HL-60 (cell line): ENCODE measurements at regions not wholly inside any gene's neighbourhood (a gene's known extent, or its start where the extent isn't known, plus 50 kb on each side); places are given as distances from the start of the nearest gene placed in this dataset.

Experiments
- DNase-seq, 2 experiments: peaks; one replicate each; pipeline ENCODE4 v3.0.0-alpha.2; 2010 to 2020; ENCODE audit warnings: low read depth in 1 of 2, low spot score in 1 of 2
- H3K27ac ChIP-seq: fragments of 250-450 bp; sonication (Bioruptor Pico); replicated peaks from 2 replicates; pipeline ENCODE4 v1.5.1; 2020; ENCODE audit warnings: mild to moderate bottlenecking, moderate library complexity
- H3K27me3 ChIP-seq: fragments of 250-450 bp; sonication (Bioruptor Pico); 2 replicates; pipeline ENCODE4 v1.5.1; 2021; ENCODE audit warnings: mild to moderate bottlenecking, moderate library complexity; ENCODE audit not compliant: insufficient read depth, poor library complexity, severe bottlenecking
- H3K4me3 ChIP-seq: replicated peaks from 2 replicates; pipeline ENCODE4 v1.5.1; 2011; ENCODE audit warnings: mild to moderate bottlenecking, control low read depth, low read length; ENCODE audit not compliant: insufficient read depth
- GABPA ChIP-seq: IDR thresholded peaks from 2 replicates; pipeline ENCODE4 v1.6.1; 2012; ENCODE audit warnings: low read depth
- POLR2AphosphoS5 ChIP-seq: IDR thresholded peaks from 2 replicates; pipeline ENCODE4 v1.6.1; 2012; ENCODE audit warnings: low read depth
- SPI1 ChIP-seq: IDR thresholded peaks from 2 replicates; pipeline ENCODE4 v1.6.1; 2012; ENCODE audit warnings: low read depth, mild to moderate bottlenecking, borderline replicate concordance
- TF ChIP-seq, protein P1 (sequence below): IDR thresholded peaks from 2 replicates; pipeline ENCODE4 v1.6.1; 2012; ENCODE audit warnings: low read depth; ENCODE audit not compliant: insufficient replicate concordance
- TF ChIP-seq, protein P2 (sequence below): IDR thresholded peaks from one replicate; pipeline ENCODE4 v1.5.1; 2011; ENCODE audit warnings: low read length, control low read depth, inconsistent platforms; ENCODE audit not compliant: insufficient read depth

- no peak overlapping the region for H3K27ac ChIP-seq
- no peaks in the 10 kb centered on the region for H3K27me3 ChIP-seq
- H3K4me3 ChIP-seq: no peak overlapping the region
- no peak for DNase-seq
- TF ChIP-seq POLR2AphosphoS5 (no peak), SPI1 (no peak), GABPA (no peak)
- TF ChIP-seq, protein P1, sequence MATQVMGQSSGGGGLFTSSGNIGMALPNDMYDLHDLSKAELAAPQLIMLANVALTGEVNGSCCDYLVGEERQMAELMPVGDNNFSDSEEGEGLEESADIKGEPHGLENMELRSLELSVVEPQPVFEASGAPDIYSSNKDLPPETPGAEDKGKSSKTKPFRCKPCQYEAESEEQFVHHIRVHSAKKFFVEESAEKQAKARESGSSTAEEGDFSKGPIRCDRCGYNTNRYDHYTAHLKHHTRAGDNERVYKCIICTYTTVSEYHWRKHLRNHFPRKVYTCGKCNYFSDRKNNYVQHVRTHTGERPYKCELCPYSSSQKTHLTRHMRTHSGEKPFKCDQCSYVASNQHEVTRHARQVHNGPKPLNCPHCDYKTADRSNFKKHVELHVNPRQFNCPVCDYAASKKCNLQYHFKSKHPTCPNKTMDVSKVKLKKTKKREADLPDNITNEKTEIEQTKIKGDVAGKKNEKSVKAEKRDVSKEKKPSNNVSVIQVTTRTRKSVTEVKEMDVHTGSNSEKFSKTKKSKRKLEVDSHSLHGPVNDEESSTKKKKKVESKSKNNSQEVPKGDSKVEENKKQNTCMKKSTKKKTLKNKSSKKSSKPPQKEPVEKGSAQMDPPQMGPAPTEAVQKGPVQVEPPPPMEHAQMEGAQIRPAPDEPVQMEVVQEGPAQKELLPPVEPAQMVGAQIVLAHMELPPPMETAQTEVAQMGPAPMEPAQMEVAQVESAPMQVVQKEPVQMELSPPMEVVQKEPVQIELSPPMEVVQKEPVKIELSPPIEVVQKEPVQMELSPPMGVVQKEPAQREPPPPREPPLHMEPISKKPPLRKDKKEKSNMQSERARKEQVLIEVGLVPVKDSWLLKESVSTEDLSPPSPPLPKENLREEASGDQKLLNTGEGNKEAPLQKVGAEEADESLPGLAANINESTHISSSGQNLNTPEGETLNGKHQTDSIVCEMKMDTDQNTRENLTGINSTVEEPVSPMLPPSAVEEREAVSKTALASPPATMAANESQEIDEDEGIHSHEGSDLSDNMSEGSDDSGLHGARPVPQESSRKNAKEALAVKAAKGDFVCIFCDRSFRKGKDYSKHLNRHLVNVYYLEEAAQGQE: no peak
- TF ChIP-seq, protein P2, sequence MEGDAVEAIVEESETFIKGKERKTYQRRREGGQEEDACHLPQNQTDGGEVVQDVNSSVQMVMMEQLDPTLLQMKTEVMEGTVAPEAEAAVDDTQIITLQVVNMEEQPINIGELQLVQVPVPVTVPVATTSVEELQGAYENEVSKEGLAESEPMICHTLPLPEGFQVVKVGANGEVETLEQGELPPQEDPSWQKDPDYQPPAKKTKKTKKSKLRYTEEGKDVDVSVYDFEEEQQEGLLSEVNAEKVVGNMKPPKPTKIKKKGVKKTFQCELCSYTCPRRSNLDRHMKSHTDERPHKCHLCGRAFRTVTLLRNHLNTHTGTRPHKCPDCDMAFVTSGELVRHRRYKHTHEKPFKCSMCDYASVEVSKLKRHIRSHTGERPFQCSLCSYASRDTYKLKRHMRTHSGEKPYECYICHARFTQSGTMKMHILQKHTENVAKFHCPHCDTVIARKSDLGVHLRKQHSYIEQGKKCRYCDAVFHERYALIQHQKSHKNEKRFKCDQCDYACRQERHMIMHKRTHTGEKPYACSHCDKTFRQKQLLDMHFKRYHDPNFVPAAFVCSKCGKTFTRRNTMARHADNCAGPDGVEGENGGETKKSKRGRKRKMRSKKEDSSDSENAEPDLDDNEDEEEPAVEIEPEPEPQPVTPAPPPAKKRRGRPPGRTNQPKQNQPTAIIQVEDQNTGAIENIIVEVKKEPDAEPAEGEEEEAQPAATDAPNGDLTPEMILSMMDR: no peak
Observed at GRCh38 chr5:68745448-68745847, 348.4 kb upstream of the SLC30A5 start.

DNA sequence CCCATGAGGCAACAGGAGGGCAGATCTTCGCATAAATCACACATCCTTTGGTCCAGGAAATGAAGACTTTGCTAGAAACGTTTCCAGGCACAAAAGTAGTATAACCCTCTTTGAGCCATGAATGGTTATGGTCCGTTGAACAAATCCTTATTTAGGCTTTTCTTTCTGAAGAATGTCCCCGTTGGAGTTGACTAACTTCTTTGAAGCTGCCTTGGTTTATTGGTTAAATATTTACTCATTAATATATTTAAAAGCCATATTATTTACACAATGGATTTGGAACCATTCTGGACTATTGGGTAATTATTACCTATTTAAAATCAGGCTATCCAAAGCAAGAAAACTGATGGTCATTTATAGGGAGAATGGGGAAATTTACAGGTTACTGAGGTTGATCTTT, 347.6 kb upstream of the SLC30A5 start:
- TF ChIP-seq SPI1 (no peak), POLR2AphosphoS5 (no peak), GABPA (no peak)
- TF ChIP-seq, protein P1: no peak
- TF ChIP-seq, protein P2: no peak
- Histone ChIP-seq H3K4me3 (no peak overlapping the region), H3K27ac (no peak overlapping the region), H3K27me3 (no peaks in the 10 kb centered on the region)
- no peak for DNase-seq

GRCh38 chr5:68746643-68747420, 347.0 kb upstream of the SLC30A5 start:
- TF ChIP-seq, protein P2: no peak
- Histone ChIP-seq H3K27me3 (no peaks in the 10 kb centered on the region), H3K27ac (no peak overlapping the region), H3K4me3 (no peak overlapping the region)
- DNase-seq: no peak

GRCh38 chr5:68747521-68747920, 346.3 kb upstream of the SLC30A5 start:
- Histone ChIP-seq H3K27ac (no peak overlapping the region), H3K4me3 (no peak overlapping the region), H3K27me3 (no peaks in the 10 kb centered on the region)
- DNase-seq: no peak
- TF ChIP-seq GABPA (no peak), SPI1 (no peak), POLR2AphosphoS5 (no peak)
- TF ChIP-seq, protein P1: no peak
- TF ChIP-seq, protein P2: no peak
